ENCODE measurements at regions not wholly inside any gene's neighbourhood (a gene's known extent, or its start where the extent isn't known, plus 50 kb on each side); places are given as distances from the start of the nearest gene placed in this dataset.

- Histone ChIP-seq H3K27ac (no peak overlapping the region), H3K4me3 (no peak overlapping the region), H3K36me3 (no peaks in the 10 kb centered on the region), H3K27me3 (no peaks in the 10 kb centered on the region), H3K9me3 (no peaks in the 10 kb centered on the region), H3K4me1 (no peaks in the 10 kb centered on the region)
- no peak for DNase-seq
- TF ChIP-seq EP300 (IDR thresholded peaks at IDR 0.05; ENCODE audit: low read depth): no peak
- TF ChIP-seq POLR2A (IDR thresholded peaks at IDR 0.05): no peak
- intact Hi-C loops (cut with DNase I; ENCODE audit: low total_unique reads): no loop called here
- WGBS, 2 donors (ENCODE audit: low coverage in 1 of 2): 24 to 26% methylated on average over 3 of the region's 3 CpGs
- in situ Hi-C loops (cut with MboI; ENCODE audit: low pct_ligation_motif_present in 1 of 4, low pct_unique_long_range_greater_than_20kb in 1 of 4, low sequenced_read_pairs in 3 of 4): no loop called here
Observed at GRCh38 chr13:68185444-68186141, 955.5 kb upstream of the PCDH9 start.

- Histone ChIP-seq H3K9me3 (no peaks in the 10 kb centered on the region), H3K36me3 (no peaks in the 10 kb centered on the region), H3K27ac (no peak overlapping the region), H3K4me1 (no peaks in the 10 kb centered on the region), H3K4me3 (no peak overlapping the region), H3K27me3 (no peaks in the 10 kb centered on the region)
- TF ChIP-seq EP300 (IDR thresholded peaks at IDR 0.05; ENCODE audit: low read depth) (no peak), CTCF (IDR thresholded peaks at IDR 0.05) (no peak), POLR2AphosphoS5 (IDR thresholded peaks at IDR 0.05) (no peak), POLR2A (IDR thresholded peaks at IDR 0.05) (no peak)
- intact Hi-C loops (cut with DNase I; ENCODE audit: low total_unique reads) (no loop called here), in situ Hi-C loops (cut with MboI; ENCODE audit: low pct_ligation_motif_present in 1 of 4, low pct_unique_long_range_greater_than_20kb in 1 of 4, low sequenced_read_pairs in 3 of 4) (no loop called here)
- 38 to 43% methylated on average over 2 of the region's 2 CpGs for WGBS, 2 donors (ENCODE audit: low coverage in 1 of 2)
- no peak for DNase-seq
Observed at GRCh38 chr13:68176475-68176874, 946.3 kb upstream of the PCDH9 start.

GRCh38 chr13:68174893-68175292 lies 944.8 kb upstream of the PCDH9 start:
- DNase-seq: no peak
- Histone ChIP-seq H3K36me3 (no peaks in the 10 kb centered on the region), H3K9me3 (no peaks in the 10 kb centered on the region), H3K4me3 (no peak overlapping the region), H3K27me3 (no peaks in the 10 kb centered on the region), H3K4me1 (no peaks in the 10 kb centered on the region), H3K27ac (no peak overlapping the region)
- intact Hi-C loops (cut with DNase I; ENCODE audit: low total_unique reads) (no loop called here), in situ Hi-C loops (cut with MboI; ENCODE audit: low pct_ligation_motif_present in 1 of 4, low pct_unique_long_range_greater_than_20kb in 1 of 4, low sequenced_read_pairs in 3 of 4) (no loop called here)
- TF ChIP-seq EP300 (IDR thresholded peaks at IDR 0.05; ENCODE audit: low read depth) (no peak), CTCF (IDR thresholded peaks at IDR 0.05) (no peak), POLR2AphosphoS5 (IDR thresholded peaks at IDR 0.05) (no peak), POLR2A (IDR thresholded peaks at IDR 0.05) (no peak)
- 90 to 91% methylated on average over 2 of the region's 2 CpGs for WGBS, 2 donors (ENCODE audit: low coverage in 1 of 2)

GRCh38 chr13:68173111-68173510 lies 943.0 kb upstream of the PCDH9 start:
- no peaks in the 10 kb centered on the region for H3K9me3 ChIP-seq
- no peak for TF ChIP-seq EP300 (IDR thresholded peaks at IDR 0.05; ENCODE audit: low read depth)
- TF ChIP-seq POLR2AphosphoS5 (IDR thresholded peaks at IDR 0.05): no peak
- TF ChIP-seq POLR2A (IDR thresholded peaks at IDR 0.05): no peak
- TF ChIP-seq CTCF (IDR thresholded peaks at IDR 0.05): no peak
- intact Hi-C loops (cut with DNase I; ENCODE audit: low total_unique reads): no loop called here
- DNase-seq: no peak
- WGBS, 2 donors (ENCODE audit: low coverage in 1 of 2): 53 to 75% methylated on average over 2 of the region's 2 CpGs
- H3K27ac ChIP-seq: no peak overlapping the region
- H3K36me3 ChIP-seq: no peaks in the 10 kb centered on the region
- H3K4me1 ChIP-seq: no peaks in the 10 kb centered on the region
- H3K27me3 ChIP-seq: no peaks in the 10 kb centered on the region
- in situ Hi-C loops (cut with MboI; ENCODE audit: low pct_ligation_motif_present in 1 of 4, low pct_unique_long_range_greater_than_20kb in 1 of 4, low sequenced_read_pairs in 3 of 4): no loop called here
- no peak overlapping the region for H3K4me3 ChIP-seq

- no peaks in the 10 kb centered on the region for H3K27me3 ChIP-seq
- H3K9me3 ChIP-seq: no peaks in the 10 kb centered on the region
- WGBS, 2 donors (ENCODE audit: low coverage in 1 of 2): 93% methylated on average over 19 of the region's 37 CpGs; no CpG with 5 or more reads in 1 of the 2 donors
- no peaks in the 10 kb centered on the region for H3K4me1 ChIP-seq
- intact Hi-C loops (cut with DNase I; ENCODE audit: low total_unique reads) (no loop called here), in situ Hi-C loops (cut with MboI; ENCODE audit: low pct_ligation_motif_present in 1 of 4, low pct_unique_long_range_greater_than_20kb in 1 of 4, low sequenced_read_pairs in 3 of 4) (no loop called here)
- H3K27ac ChIP-seq: no peak overlapping the region
- H3K4me3 ChIP-seq: no peak overlapping the region
- H3K36me3 ChIP-seq: no peaks in the 10 kb centered on the region
- TF ChIP-seq EP300 (IDR thresholded peaks at IDR 0.05; ENCODE audit: low read depth): no peak
- TF ChIP-seq CTCF (IDR thresholded peaks at IDR 0.05): no peak
- TF ChIP-seq POLR2AphosphoS5 (IDR thresholded peaks at IDR 0.05): no peak
- no peak for TF ChIP-seq POLR2A (IDR thresholded peaks at IDR 0.05)
- DNase-seq: no peak
Observed at GRCh38 chr13:68170961-68171360, 940.8 kb upstream of the PCDH9 start.

Data from transverse colon (tissue), 4 donors.